ENCODE measurements at regions not wholly inside any gene's neighbourhood (a gene's known extent, or its start where the extent isn't known, plus 50 kb on each side); places are given as distances from the start of the nearest gene placed in this dataset.

DNA sequence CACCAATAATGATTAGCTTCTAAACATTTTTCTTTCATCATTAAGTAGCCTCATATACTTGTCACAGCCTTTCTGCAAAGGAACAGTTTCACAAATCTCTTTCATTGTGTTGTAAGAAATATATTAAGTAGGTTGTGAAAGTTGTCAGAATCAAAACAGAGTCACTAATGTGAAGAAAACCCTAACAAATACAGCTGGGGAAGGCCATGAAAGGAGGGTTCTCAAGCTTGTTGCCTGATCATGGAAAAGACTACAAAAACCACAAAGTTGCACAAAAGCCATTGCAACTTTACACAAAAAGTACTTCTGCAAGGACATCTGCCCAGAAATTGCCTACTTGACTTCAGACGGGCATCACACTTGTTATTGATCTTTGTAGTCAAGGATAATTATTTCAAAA, 216.1 kb downstream of the ALDH8A1 start:
- no peak for TF ChIP-seq CTCF (IDR thresholded peaks at IDR 0.05)
- no peak for TF ChIP-seq POLR2A (IDR thresholded peaks at IDR 0.05)
- no peak for TF ChIP-seq POLR2AphosphoS5 (IDR thresholded peaks at IDR 0.05)

Measured in prostate gland (tissue), 2 donors.